Dermis blood vessel endothelial cell (primary cell): ENCODE measurements at regions not wholly inside any gene's neighbourhood (a gene's known extent, or its start where the extent isn't known, plus 50 kb on each side); places are given as distances from the start of the nearest gene placed in this dataset.

Experiments
- DNase-seq: peaks from one replicate; pipeline ENCODE4 v3.0.0; 2010

- DNase-seq: no peak
These were observed 52.5 kb upstream of the STAM2 start for GRCh38 chr2:152227969-152228592.

GRCh38 chr2:152231446-152231845 lies 55.9 kb upstream of the STAM2 start:
- DNase-seq: no peak

GRCh38 chr2:152234277-152234676 lies 58.7 kb upstream of the STAM2 start:
- DNase-seq: no peak

- DNase-seq: no peak
These were observed 60.8 kb upstream of the STAM2 start for GRCh38 chr2:152236191-152236925.

GRCh38 chr2:152238016-152238415 lies 62.5 kb upstream of the STAM2 start:
- DNase-seq: no peak

- DNase-seq: peak; percentile 90
These were observed 65.1 kb upstream of the STAM2 start for GRCh38 chr2:152240559-152241231.

- no peak for DNase-seq
These were observed 66.6 kb upstream of the STAM2 start for GRCh38 chr2:152241948-152242729.

- no peak for DNase-seq
These were observed 67.4 kb upstream of the STAM2 start for GRCh38 chr2:152242787-152243472.

- DNase-seq: no peak
These were observed 68.4 kb upstream of the STAM2 start for GRCh38 chr2:152243761-152244640.

GRCh38 chr2:152245653-152246052 lies 70.1 kb upstream of the STAM2 start:
- DNase-seq: no peak

- no peak for DNase-seq
These were observed 71.2 kb upstream of the STAM2 start for GRCh38 chr2:152246686-152247336.

GRCh38 chr2:152247337-152247695 lies 71.8 kb upstream of the STAM2 start:
- DNase-seq: no peak

- DNase-seq: no peak
These were observed 75.0 kb upstream of the STAM2 start for GRCh38 chr2:152250421-152251100.

GRCh38 chr2:152251211-152251610 lies 75.6 kb upstream of the STAM2 start:
- no peak for DNase-seq

GRCh38 chr2:152251811-152252210 lies 76.2 kb upstream of the STAM2 start:
- no peak for DNase-seq

GRCh38 chr2:152254486-152254885 lies 78.9 kb upstream of the STAM2 start:
- DNase-seq: no peak

- DNase-seq: no peak
These were observed 79.4 kb upstream of the STAM2 start for GRCh38 chr2:152254976-152255375.

- DNase-seq: no peak
These were observed 79.1 kb upstream of the FMNL2 start for GRCh38 chr2:152255918-152256317.

GRCh38 chr2:152260939-152261338 lies 74.0 kb upstream of the FMNL2 start:
- DNase-seq: no peak

GRCh38 chr2:152263911-152264310 lies 71.1 kb upstream of the FMNL2 start:
- no peak for DNase-seq
